ENCODE measurements at regions not wholly inside any gene's neighbourhood (a gene's known extent, or its start where the extent isn't known, plus 50 kb on each side); places are given as distances from the start of the nearest gene placed in this dataset.

- Histone ChIP-seq H3K36me3 (no peaks in the 10 kb centered on the region), H3K27ac (no peak overlapping the region), H3K27me3 (no peaks in the 10 kb centered on the region), H3K9me3 (no peaks in the 10 kb centered on the region), H3K4me3 (ENCODE audit: low read depth in 1 of 2, low read length in 1 of 2) (no peak overlapping the region), H3K4me1 (ENCODE audit: control insufficient read depth in 1 of 2, insufficient read depth in 1 of 2, low read depth in 1 of 2, low read length in 1 of 2) (no peaks in the 10 kb centered on the region)
- TF ChIP-seq, protein P1, sequence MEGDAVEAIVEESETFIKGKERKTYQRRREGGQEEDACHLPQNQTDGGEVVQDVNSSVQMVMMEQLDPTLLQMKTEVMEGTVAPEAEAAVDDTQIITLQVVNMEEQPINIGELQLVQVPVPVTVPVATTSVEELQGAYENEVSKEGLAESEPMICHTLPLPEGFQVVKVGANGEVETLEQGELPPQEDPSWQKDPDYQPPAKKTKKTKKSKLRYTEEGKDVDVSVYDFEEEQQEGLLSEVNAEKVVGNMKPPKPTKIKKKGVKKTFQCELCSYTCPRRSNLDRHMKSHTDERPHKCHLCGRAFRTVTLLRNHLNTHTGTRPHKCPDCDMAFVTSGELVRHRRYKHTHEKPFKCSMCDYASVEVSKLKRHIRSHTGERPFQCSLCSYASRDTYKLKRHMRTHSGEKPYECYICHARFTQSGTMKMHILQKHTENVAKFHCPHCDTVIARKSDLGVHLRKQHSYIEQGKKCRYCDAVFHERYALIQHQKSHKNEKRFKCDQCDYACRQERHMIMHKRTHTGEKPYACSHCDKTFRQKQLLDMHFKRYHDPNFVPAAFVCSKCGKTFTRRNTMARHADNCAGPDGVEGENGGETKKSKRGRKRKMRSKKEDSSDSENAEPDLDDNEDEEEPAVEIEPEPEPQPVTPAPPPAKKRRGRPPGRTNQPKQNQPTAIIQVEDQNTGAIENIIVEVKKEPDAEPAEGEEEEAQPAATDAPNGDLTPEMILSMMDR (IDR thresholded peaks at IDR 0.05) = no peak
Observed at GRCh38 chr12:23049180-23049579, 424.2 kb downstream of the ETNK1 start.

GRCh38 chr12:23055004-23055403, 430.0 kb downstream of the ETNK1 start:
- Histone ChIP-seq H3K36me3 (no peaks in the 10 kb centered on the region), H3K27me3 (no peaks in the 10 kb centered on the region), H3K9me3 (no peaks in the 10 kb centered on the region), H3K4me3 (ENCODE audit: low read depth in 1 of 2, low read length in 1 of 2) (no peak overlapping the region), H3K27ac (no peak overlapping the region), H3K4me1 (ENCODE audit: control insufficient read depth in 1 of 2, insufficient read depth in 1 of 2, low read depth in 1 of 2, low read length in 1 of 2) (no peaks in the 10 kb centered on the region)
- TF ChIP-seq, protein P1 (IDR thresholded peaks at IDR 0.05) = no peak

DNA sequence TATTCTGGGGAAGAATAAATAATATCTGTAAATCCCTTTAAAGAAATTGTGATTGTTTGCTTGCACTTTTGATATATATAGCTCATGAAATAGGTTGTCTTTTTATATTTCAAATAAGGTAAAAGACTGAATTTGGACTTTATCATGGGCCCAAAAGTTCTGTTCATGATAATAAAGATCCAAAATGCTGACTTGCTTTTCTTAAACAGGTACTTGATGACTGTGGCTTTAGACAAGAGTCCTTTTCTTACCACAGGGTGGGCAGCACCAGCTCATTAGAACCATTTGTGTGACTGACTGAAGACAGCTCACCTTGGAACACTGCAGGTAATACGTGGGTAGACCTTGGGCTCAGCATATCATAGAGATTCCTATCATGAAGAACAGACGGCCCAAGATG, 432.6 kb downstream of the ETNK1 start:
- H3K36me3 ChIP-seq = no peaks in the 10 kb centered on the region
- no peaks in the 10 kb centered on the region for H3K4me1 ChIP-seq (ENCODE audit: control insufficient read depth in 1 of 2, insufficient read depth in 1 of 2, low read depth in 1 of 2, low read length in 1 of 2)
- H3K9me3 ChIP-seq = no peaks in the 10 kb centered on the region
- no peaks in the 10 kb centered on the region for H3K27me3 ChIP-seq
- H3K27ac ChIP-seq = no peak overlapping the region
- TF ChIP-seq, protein P1 (IDR thresholded peaks at IDR 0.05) = no peak
- H3K4me3 ChIP-seq (ENCODE audit: low read depth in 1 of 2, low read length in 1 of 2) = no peak overlapping the region

DNA sequence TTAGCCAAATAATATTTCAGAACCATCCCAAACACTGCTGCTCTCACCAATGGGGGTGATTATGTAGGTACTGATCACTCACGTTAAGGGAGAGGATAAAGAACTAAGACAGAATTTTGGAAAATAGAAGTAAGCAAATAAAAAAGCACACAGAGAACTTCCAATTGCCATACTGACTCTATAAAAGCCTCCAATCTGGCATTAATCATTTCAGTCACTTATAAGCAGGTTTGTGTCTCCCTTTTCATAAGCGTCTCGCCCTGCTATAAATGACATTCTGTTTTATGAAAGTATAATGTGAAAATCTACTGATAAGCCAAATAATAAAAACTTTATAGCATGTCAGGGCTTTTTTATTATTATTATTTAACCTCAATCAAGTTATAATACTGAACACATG, 435.2 kb downstream of the ETNK1 start:
- no peaks in the 10 kb centered on the region for H3K9me3 ChIP-seq
- no peaks in the 10 kb centered on the region for H3K4me1 ChIP-seq (ENCODE audit: control insufficient read depth in 1 of 2, insufficient read depth in 1 of 2, low read depth in 1 of 2, low read length in 1 of 2)
- H3K4me3 ChIP-seq (ENCODE audit: low read depth in 1 of 2, low read length in 1 of 2) = no peak overlapping the region
- H3K36me3 ChIP-seq = no peaks in the 10 kb centered on the region
- no peak overlapping the region for H3K27ac ChIP-seq
- H3K27me3 ChIP-seq = no peaks in the 10 kb centered on the region
- TF ChIP-seq, protein P1 (IDR thresholded peaks at IDR 0.05) = no peak

DNA sequence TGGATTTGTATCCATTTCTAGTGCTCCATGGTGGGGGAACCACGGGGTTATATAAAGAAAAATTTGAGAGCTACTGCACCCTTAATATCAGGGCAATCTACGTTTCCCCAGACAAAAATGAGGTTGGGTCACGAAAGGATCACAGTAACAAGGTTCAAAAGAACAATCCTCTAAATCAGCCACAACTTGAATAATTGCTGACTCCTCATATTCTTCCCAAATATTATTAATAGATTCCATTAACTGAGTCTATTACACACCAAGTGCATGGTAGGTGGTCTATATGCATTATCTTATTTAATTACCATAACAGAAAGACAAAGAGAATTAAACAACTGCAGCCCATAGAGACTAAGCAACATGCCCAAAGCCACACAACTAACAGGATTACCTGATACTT, 438.2 kb downstream of the ETNK1 start:
- no peaks in the 10 kb centered on the region for H3K4me1 ChIP-seq (ENCODE audit: control insufficient read depth in 1 of 2, insufficient read depth in 1 of 2, low read depth in 1 of 2, low read length in 1 of 2)
- no peaks in the 10 kb centered on the region for H3K36me3 ChIP-seq
- H3K27me3 ChIP-seq = no peaks in the 10 kb centered on the region
- H3K9me3 ChIP-seq = no peaks in the 10 kb centered on the region
- H3K27ac ChIP-seq = no peak overlapping the region
- H3K4me3 ChIP-seq (ENCODE audit: low read depth in 1 of 2, low read length in 1 of 2) = no peak overlapping the region
- TF ChIP-seq, protein P1 (IDR thresholded peaks at IDR 0.05) = no peak

- Histone ChIP-seq H3K36me3 (no peaks in the 10 kb centered on the region), H3K27me3 (no peaks in the 10 kb centered on the region)
Observed at GRCh38 chr12:23066095-23066494, 441.1 kb downstream of the ETNK1 start.

More at GRCh38 chr12:23066095-23066494, 441.1 kb downstream of the ETNK1 start:
- Histone ChIP-seq H3K27ac (no peak overlapping the region), H3K4me3 (ENCODE audit: low read depth in 1 of 2, low read length in 1 of 2) (no peak overlapping the region), H3K4me1 (ENCODE audit: control insufficient read depth in 1 of 2, insufficient read depth in 1 of 2, low read depth in 1 of 2, low read length in 1 of 2) (no peaks in the 10 kb centered on the region), H3K9me3 (no peaks in the 10 kb centered on the region)
- TF ChIP-seq, protein P1 (IDR thresholded peaks at IDR 0.05) = no peak

Measured in neutrophil (primary cell).